Astrocyte of the cerebellum (primary cell): ENCODE measurements at regions not wholly inside any gene's neighbourhood (a gene's known extent, or its start where the extent isn't known, plus 50 kb on each side); places are given as distances from the start of the nearest gene placed in this dataset.

Source experiments
- DNase-seq: peaks from one replicate; pipeline ENCODE4 v3.0.0-alpha.2; 2011; ENCODE audit warnings: low read depth
- H3K4me3 ChIP-seq: 2 replicates; pipeline ENCODE4 v1.5.1; 2011; ENCODE audit warnings: mild to moderate bottlenecking, low read depth, low read length, moderate library complexity
- CTCF ChIP-seq: IDR thresholded peaks from 2 replicates; pipeline ENCODE4 v1.5.1; 2012; ENCODE audit warnings: low read length, low read depth, moderate library complexity, mild to moderate bottlenecking; ENCODE audit errors: missing control alignments
- in situ Hi-C: cut with HindIII; loops from 2 replicates; pipeline ENCODE4 v1.10.0; 2017; ENCODE audit warnings: low sequenced_read_pairs

- no peak overlapping the region for H3K4me3 ChIP-seq
- TF ChIP-seq CTCF = no peak
- in situ Hi-C loops = no loop called here
- no peak for DNase-seq
Observed at GRCh38 chr3:14599488-14599887, 52.1 kb upstream of the CCDC174 start.

- DNase-seq = no peak
- in situ Hi-C loops = no loop called here
Observed at GRCh38 chr3:14600075-14600474, 51.5 kb upstream of the CCDC174 start.

GRCh38 chr3:14600856-14601610 lies 50.5 kb upstream of the CCDC174 start:
- TF ChIP-seq CTCF = no peak
- DNase-seq = no peak
- in situ Hi-C loops = no loop called here
- no peak overlapping the region for H3K4me3 ChIP-seq

More at GRCh38 chr3:14600075-14600474, 51.5 kb upstream of the CCDC174 start:
- no peak for TF ChIP-seq CTCF
- H3K4me3 ChIP-seq = no peak overlapping the region

GRCh38 chr3:14601692-14602005 lies 49.9 kb upstream of the CCDC174 start:
- H3K4me3 ChIP-seq = no peak overlapping the region
- TF ChIP-seq CTCF = no peak
- in situ Hi-C loops = no loop called here
- DNase-seq = no peak
